Vagina (tissue), 2 donors: ENCODE measurements at regions not wholly inside any gene's neighbourhood (a gene's known extent, or its start where the extent isn't known, plus 50 kb on each side); places are given as distances from the start of the nearest gene placed in this dataset.

Experiments
- POLR2A ChIP-seq, 2 donors: fragments of 450-650 bp; IDR thresholded peaks; one replicate each; pipeline ENCODE4 v1.6.1; 2017; ENCODE audit warnings: antibody characterized with exemption in 2 of 2, mild to moderate bottlenecking in 2 of 2, moderate library complexity in 2 of 2
- POLR2AphosphoS5 ChIP-seq, 2 donors: sonication (generic); formaldehyde crosslinking; IDR thresholded peaks; one replicate each; pipeline ENCODE4 v1.9.0; 2017; ENCODE audit warnings: antibody characterized with exemption in 2 of 2, mild to moderate bottlenecking in 2 of 2, low read depth in 1 of 2; ENCODE audit not compliant: insufficient read depth in 1 of 2
- TF ChIP-seq, protein P1 (sequence below), 3 experiments: fragments of 450-650 bp in 2 of 3; fragments of 200-600 bp in 1 of 3; sonication (generic) in 1 of 3; IDR thresholded peaks; one replicate each; pipeline ENCODE4 v1.5.1; 2017 to 2019; ENCODE audit warnings: antibody characterized with exemption in 3 of 3, mild to moderate bottlenecking in 2 of 3, moderate library complexity in 2 of 3

DNA sequence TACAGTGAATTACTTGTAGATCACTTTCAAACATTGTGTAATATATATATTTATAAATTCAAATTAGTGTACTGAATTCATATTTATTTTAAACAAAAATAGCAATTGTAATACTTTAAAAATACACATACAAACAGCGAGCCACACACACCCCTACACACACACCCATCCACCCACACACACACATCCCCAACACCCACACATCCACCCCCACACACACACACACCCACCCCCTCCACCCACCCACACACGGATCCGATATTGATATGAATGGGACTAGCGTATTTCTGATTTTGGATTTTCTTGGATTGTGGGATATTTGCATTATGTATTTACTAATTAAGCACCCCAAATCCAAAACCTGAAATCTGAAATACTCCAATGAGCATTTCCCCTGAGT, 451.2 kb downstream of the PCDH7 start:
- TF ChIP-seq, protein P1, sequence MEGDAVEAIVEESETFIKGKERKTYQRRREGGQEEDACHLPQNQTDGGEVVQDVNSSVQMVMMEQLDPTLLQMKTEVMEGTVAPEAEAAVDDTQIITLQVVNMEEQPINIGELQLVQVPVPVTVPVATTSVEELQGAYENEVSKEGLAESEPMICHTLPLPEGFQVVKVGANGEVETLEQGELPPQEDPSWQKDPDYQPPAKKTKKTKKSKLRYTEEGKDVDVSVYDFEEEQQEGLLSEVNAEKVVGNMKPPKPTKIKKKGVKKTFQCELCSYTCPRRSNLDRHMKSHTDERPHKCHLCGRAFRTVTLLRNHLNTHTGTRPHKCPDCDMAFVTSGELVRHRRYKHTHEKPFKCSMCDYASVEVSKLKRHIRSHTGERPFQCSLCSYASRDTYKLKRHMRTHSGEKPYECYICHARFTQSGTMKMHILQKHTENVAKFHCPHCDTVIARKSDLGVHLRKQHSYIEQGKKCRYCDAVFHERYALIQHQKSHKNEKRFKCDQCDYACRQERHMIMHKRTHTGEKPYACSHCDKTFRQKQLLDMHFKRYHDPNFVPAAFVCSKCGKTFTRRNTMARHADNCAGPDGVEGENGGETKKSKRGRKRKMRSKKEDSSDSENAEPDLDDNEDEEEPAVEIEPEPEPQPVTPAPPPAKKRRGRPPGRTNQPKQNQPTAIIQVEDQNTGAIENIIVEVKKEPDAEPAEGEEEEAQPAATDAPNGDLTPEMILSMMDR (IDR thresholded peaks at IDR 0.05) = no peak
- TF ChIP-seq POLR2A (IDR thresholded peaks at IDR 0.05) = no peak
- no peak for TF ChIP-seq POLR2AphosphoS5 (IDR thresholded peaks at IDR 0.05; ENCODE audit: insufficient read depth in 1 of 2, low read depth in 1 of 2)
